ENCODE measurements at regions not wholly inside any gene's neighbourhood (a gene's known extent, or its start where the extent isn't known, plus 50 kb on each side); places are given as distances from the start of the nearest gene placed in this dataset.

- DNase-seq: no peak
Measured at GRCh38 chr7:115548756-115549155, 481.8 kb downstream of the TFEC start.

- DNase-seq: no peak
Measured at GRCh38 chr7:115546790-115547189, 483.8 kb downstream of the TFEC start.

- no peak for DNase-seq
Measured at GRCh38 chr7:115533785-115534184, 496.8 kb downstream of the TFEC start.

- no peak for DNase-seq
Measured at GRCh38 chr7:115526278-115526677, 504.3 kb downstream of the TFEC start.

- no peak for DNase-seq
Measured at GRCh38 chr7:115522174-115522573, 508.4 kb downstream of the TFEC start.

- no peak for DNase-seq
Measured at GRCh38 chr7:115516341-115516740, 514.2 kb downstream of the TFEC start.

- DNase-seq: no peak
Measured at GRCh38 chr7:115511330-115511729, 519.2 kb downstream of the TFEC start.

- no peak for DNase-seq
Measured at GRCh38 chr7:115505136-115505535, 525.4 kb downstream of the TFEC start.

- no peak for DNase-seq
Measured at GRCh38 chr7:115499956-115500355, 530.6 kb downstream of the TFEC start.

- DNase-seq: no peak
Measured at GRCh38 chr7:115496006-115496405, 534.6 kb downstream of the TFEC start.

GRCh38 chr7:115494529-115495147, 535.9 kb downstream of the TFEC start:
- DNase-seq: no peak

- DNase-seq: no peak
Measured at GRCh38 chr7:115493381-115493780, 537.2 kb downstream of the TFEC start.

GRCh38 chr7:115491744-115492380, 538.7 kb downstream of the TFEC start:
- no peak for DNase-seq

- DNase-seq: no peak
Measured at GRCh38 chr7:115479448-115479847, 551.1 kb downstream of the TFEC start.

GRCh38 chr7:115478426-115478825, 552.1 kb downstream of the TFEC start:
- no peak for DNase-seq

- peak; percentile 24 for DNase-seq
Measured at GRCh38 chr7:115477193-115477651, 553.3 kb downstream of the TFEC start.

GRCh38 chr7:115476671-115477181, 553.8 kb downstream of the TFEC start:
- DNase-seq: no peak

GRCh38 chr7:115475761-115476385, 554.0 kb downstream of the MDFIC start:
- peak; percentile 17 for DNase-seq

GRCh38 chr7:115475206-115475605, 553.3 kb downstream of the MDFIC start:
- DNase-seq: no peak

- DNase-seq: no peak
Measured at GRCh38 chr7:115474137-115474536, 552.2 kb downstream of the MDFIC start.

GRCh38 chr7:115471891-115472290, 550.0 kb downstream of the MDFIC start:
- no peak for DNase-seq

GRCh38 chr7:115462301-115463015, 540.6 kb downstream of the MDFIC start:
- no peak for DNase-seq

GRCh38 chr7:115449689-115450088, 527.8 kb downstream of the MDFIC start:
- DNase-seq: no peak
